ENCODE measurements at regions not wholly inside any gene's neighbourhood (a gene's known extent, or its start where the extent isn't known, plus 50 kb on each side); places are given as distances from the start of the nearest gene placed in this dataset.

DNA sequence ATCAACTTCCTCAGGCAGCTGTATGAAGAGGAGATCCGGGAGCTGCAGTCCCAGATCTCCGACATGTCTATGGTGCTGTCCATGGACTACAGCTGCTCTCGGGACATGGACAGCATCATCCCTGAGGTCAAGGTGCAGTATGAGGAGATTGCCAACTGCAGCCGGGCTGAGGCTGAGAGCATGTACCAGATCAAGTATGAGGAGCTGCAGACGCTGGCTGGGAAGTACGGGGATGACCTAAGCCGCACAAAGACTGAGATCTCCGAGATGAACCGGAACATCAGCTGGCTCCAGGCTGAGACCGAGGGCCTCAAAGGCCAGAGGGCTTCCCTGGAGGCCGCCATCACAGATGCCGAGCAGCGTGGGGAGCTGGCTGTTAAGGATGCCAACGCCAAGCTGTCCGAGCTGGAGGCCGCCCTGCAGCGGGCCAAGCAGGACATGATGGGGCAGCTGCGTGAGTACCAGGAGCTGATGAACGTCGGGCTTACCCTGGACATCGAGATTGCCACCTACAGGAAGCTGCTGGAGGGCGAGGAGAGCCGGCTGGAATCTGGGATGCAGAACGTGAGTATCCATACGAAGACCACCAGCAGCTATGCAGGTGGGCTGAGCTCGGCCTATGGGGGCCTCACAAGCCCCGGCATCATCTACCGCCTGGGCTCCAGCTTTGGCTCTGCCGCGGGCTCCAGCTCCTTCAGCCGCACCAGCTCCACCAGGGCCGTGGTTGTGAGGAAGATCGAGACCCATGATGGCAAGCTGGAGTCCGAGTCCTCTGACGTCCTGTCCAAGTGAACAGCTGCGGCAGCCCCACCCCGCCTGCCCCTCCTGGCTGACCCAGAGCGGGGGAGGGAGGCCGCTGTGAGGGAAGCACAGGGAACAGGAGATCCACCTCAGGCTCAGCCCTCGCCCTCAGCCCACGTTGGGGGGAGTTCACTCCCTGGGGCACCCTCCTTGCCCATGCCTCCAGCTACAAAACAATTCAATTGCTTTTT lies 84.0 kb downstream of the SEC61B start:
- Histone ChIP-seq H3K79me2 (ENCODE audit: insufficient read depth) (no peaks in the 10 kb centered on the region), H3K4me3 (ENCODE audit: low read depth in 2 of 2, low read length in 1 of 2) (no peak overlapping the region), H3K27ac (ENCODE audit: low read depth in 2 of 2, low read length in 1 of 2) (no peak overlapping the region), H3K9me2 (no peaks in the 10 kb centered on the region), H3K9ac (no peak overlapping the region), H3F3A (replicated peaks; ENCODE audit: insufficient read depth) (no peaks in the 10 kb centered on the region), H3K9me3 (no peaks in the 10 kb centered on the region), H3K27me3 (ENCODE audit: insufficient read depth) (no peaks in the 10 kb centered on the region), H3K4me2 (no peak overlapping the region), H3K36me3 (replicated peaks in 1 of 2; ENCODE audit: control insufficient read depth in 1 of 2, insufficient read depth in 2 of 2, low read length in 1 of 2) (no peaks in the 10 kb centered on the region), H3K4me1 (ENCODE audit: control insufficient read depth in 1 of 2, insufficient read depth in 2 of 2, low read depth in 1 of 2, low read length in 1 of 2) (peaks cover 0 to 4% of the 10 kb centered on the region in 2 experiments; a peak in 1 of 4 replicates), H2AFZ (ENCODE audit: low read depth) (no peak overlapping the region), H4K20me1 (ENCODE audit: insufficient read depth) (no peaks in the 10 kb centered on the region)
- ChIA-PET CTCF (interaction anchor here (1.3 kb wide), 1 partner anchor 8 kb away, joined by 3 read pairs; no protein-coding TSS in a partner anchor), POLR2A (no interaction called here)
- TF ChIP-seq, protein P1, sequence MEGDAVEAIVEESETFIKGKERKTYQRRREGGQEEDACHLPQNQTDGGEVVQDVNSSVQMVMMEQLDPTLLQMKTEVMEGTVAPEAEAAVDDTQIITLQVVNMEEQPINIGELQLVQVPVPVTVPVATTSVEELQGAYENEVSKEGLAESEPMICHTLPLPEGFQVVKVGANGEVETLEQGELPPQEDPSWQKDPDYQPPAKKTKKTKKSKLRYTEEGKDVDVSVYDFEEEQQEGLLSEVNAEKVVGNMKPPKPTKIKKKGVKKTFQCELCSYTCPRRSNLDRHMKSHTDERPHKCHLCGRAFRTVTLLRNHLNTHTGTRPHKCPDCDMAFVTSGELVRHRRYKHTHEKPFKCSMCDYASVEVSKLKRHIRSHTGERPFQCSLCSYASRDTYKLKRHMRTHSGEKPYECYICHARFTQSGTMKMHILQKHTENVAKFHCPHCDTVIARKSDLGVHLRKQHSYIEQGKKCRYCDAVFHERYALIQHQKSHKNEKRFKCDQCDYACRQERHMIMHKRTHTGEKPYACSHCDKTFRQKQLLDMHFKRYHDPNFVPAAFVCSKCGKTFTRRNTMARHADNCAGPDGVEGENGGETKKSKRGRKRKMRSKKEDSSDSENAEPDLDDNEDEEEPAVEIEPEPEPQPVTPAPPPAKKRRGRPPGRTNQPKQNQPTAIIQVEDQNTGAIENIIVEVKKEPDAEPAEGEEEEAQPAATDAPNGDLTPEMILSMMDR (IDR thresholded peaks at IDR 0.05): no peak
- no peak for TF ChIP-seq NFIC (IDR thresholded peaks at IDR 0.05; ENCODE audit: borderline replicate concordance)
- no peak for TF ChIP-seq EZH2phosphoT487 (IDR thresholded peaks at IDR 0.05; ENCODE audit: borderline replicate concordance, low read depth)
- TF ChIP-seq RCOR1 (IDR thresholded peaks at IDR 0.05; ENCODE audit: low read length): no peak
- TF ChIP-seq YY1 (IDR thresholded peaks at IDR 0.05; ENCODE audit: low read depth): no peak
- no peak for TF ChIP-seq RXRA (IDR thresholded peaks at IDR 0.05; ENCODE audit: borderline replicate concordance, low read depth)
- TF ChIP-seq, protein P2, sequence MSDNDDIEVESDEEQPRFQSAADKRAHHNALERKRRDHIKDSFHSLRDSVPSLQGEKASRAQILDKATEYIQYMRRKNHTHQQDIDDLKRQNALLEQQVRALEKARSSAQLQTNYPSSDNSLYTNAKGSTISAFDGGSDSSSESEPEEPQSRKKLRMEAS (IDR thresholded peaks at IDR 0.05; ENCODE audit: low read depth): no peak
- TF ChIP-seq RAD21 (IDR thresholded peaks at IDR 0.05; ENCODE audit: low read length): no peak
- no peak for TF ChIP-seq POLR2AphosphoS5 (IDR thresholded peaks at IDR 0.05; ENCODE audit: low read depth, low read length)
- no peak for DNase-seq
- WGBS (ENCODE audit: low lambda C conversion rate): 89% methylated on average over 23 of the region's 41 CpGs

DNA sequence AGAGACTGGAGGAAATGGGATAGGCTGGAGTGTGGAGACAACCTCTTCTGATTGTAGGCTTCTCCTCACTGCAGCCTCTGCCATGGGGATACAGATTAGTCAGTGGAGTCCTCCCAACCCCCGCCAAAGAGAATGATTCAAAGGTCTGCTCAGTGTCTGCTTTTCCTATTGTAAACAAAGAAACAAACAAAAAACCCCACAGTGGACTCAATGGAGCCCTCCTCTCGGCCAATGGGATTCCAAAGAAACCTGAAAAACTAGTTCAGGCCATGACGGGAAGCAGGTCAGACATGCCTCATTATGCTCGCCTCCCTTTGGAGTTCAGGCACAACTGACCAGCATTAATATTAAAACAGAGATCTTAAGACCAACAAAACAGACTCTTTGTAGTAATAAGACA lies 85.8 kb downstream of the SEC61B start:
- Histone ChIP-seq H2AFZ (ENCODE audit: low read depth) (no peak overlapping the region), H3K9me3 (no peaks in the 10 kb centered on the region), H3K4me2 (no peak overlapping the region), H3K79me2 (ENCODE audit: insufficient read depth) (no peaks in the 10 kb centered on the region), H3K9me2 (no peaks in the 10 kb centered on the region), H3K36me3 (replicated peaks in 1 of 2; ENCODE audit: control insufficient read depth in 1 of 2, insufficient read depth in 2 of 2, low read length in 1 of 2) (no peaks in the 10 kb centered on the region), H3K27ac (ENCODE audit: low read depth in 2 of 2, low read length in 1 of 2) (no peak overlapping the region), H3F3A (replicated peaks; ENCODE audit: insufficient read depth) (no peaks in the 10 kb centered on the region), H3K4me3 (ENCODE audit: low read depth in 2 of 2, low read length in 1 of 2) (no peak overlapping the region), H4K20me1 (ENCODE audit: insufficient read depth) (no peaks in the 10 kb centered on the region), H3K27me3 (ENCODE audit: insufficient read depth) (no peaks in the 10 kb centered on the region), H3K9ac (no peak overlapping the region), H3K4me1 (ENCODE audit: control insufficient read depth in 1 of 2, insufficient read depth in 2 of 2, low read depth in 1 of 2, low read length in 1 of 2) (no peaks in the 10 kb centered on the region)
- TF ChIP-seq, protein P3, sequence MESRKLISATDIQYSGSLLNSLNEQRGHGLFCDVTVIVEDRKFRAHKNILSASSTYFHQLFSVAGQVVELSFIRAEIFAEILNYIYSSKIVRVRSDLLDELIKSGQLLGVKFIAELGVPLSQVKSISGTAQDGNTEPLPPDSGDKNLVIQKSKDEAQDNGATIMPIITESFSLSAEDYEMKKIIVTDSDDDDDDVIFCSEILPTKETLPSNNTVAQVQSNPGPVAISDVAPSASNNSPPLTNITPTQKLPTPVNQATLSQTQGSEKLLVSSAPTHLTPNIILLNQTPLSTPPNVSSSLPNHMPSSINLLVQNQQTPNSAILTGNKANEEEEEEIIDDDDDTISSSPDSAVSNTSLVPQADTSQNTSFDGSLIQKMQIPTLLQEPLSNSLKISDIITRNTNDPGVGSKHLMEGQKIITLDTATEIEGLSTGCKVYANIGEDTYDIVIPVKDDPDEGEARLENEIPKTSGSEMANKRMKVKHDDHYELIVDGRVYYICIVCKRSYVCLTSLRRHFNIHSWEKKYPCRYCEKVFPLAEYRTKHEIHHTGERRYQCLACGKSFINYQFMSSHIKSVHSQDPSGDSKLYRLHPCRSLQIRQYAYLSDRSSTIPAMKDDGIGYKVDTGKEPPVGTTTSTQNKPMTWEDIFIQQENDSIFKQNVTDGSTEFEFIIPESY (IDR thresholded peaks at IDR 0.05; ENCODE audit: borderline replicate concordance, low read depth): no peak
- TF ChIP-seq MXI1 (IDR thresholded peaks at IDR 0.05; ENCODE audit: low read depth, low read length) (no peak), RXRA (IDR thresholded peaks at IDR 0.05; ENCODE audit: borderline replicate concordance, low read depth) (no peak), SMC3 (IDR thresholded peaks at IDR 0.05; ENCODE audit: low read depth, low read length) (no peak), RCOR1 (IDR thresholded peaks at IDR 0.05; ENCODE audit: low read length) (no peak), FOXJ3 (CRISPR knock-in tag; IDR thresholded peaks at IDR 0.05) (no peak)
- TF ChIP-seq, protein P2 (IDR thresholded peaks at IDR 0.05; ENCODE audit: low read depth): no peak
- CTCF ChIA-PET: no interaction called here
- DNase-seq: no peak
- 47% methylated on average over 4 of the region's 4 CpGs for WGBS (ENCODE audit: low lambda C conversion rate)
- POLR2A ChIA-PET: no interaction called here
